ENCODE measurements at regions not wholly inside any gene's neighbourhood (a gene's known extent, or its start where the extent isn't known, plus 50 kb on each side); places are given as distances from the start of the nearest gene placed in this dataset.

GRCh38 chr13:22496803-22497508 lies 683.8 kb upstream of the SGCG start:
- no peak overlapping the region for H3K27ac Mint-ChIP-seq
- DNase-seq (ENCODE audit: low spot score in 2 of 2) (no peak), ATAC-seq (no peak)
- peaks cover 0 to 5% of the 10 kb centered on the region in 2 donors for H3K36me3 Mint-ChIP-seq
- H3K9me3 Mint-ChIP-seq = peaks cover 0 to 15% of the 10 kb centered on the region in 2 donors

DNA sequence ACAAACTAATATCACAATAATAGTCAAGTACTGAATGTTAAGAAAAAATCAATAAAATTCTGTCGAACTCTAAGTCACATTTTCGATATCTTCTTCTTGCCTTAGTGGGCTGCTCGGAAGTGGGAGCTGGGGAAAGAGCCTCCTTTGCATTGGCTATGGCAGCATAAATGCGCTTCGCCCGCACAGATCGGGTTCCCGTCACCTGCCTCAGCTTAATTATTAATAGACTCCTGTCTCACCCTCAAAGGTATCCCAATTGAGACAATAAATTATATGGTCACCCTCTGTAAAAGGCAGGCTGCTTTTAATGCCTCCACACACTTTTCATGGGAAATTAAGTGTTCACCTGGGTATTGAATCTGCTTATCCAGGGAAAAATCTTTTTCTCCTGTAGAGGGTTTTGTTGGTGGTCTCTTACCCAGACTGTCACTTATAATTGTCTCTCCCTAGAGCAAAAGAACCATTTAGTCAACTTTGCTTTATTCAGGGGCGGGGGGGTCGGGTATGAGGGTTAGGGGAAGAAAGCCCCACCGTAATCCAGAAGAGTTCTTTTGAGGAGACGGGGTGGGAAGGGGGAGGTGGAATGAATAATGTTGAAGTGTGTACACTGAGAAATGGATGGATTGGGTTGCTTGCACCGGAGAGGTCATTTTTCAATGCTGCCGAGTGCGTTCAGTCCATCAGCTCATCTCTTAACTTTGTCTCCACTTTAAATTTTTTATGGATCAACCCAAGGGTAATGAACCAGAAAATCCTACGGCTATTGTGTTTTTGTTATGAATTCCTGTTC lies 682.6 kb upstream of the SGCG start:
- DNase-seq (ENCODE audit: low spot score in 2 of 2) (no peak), ATAC-seq (no peak)
- peaks cover 0 to 5% of the 10 kb centered on the region in 2 donors for H3K36me3 Mint-ChIP-seq
- peaks cover 0 to 15% of the 10 kb centered on the region in 2 donors for H3K9me3 Mint-ChIP-seq
- H3K27ac Mint-ChIP-seq = no peak overlapping the region

DNA sequence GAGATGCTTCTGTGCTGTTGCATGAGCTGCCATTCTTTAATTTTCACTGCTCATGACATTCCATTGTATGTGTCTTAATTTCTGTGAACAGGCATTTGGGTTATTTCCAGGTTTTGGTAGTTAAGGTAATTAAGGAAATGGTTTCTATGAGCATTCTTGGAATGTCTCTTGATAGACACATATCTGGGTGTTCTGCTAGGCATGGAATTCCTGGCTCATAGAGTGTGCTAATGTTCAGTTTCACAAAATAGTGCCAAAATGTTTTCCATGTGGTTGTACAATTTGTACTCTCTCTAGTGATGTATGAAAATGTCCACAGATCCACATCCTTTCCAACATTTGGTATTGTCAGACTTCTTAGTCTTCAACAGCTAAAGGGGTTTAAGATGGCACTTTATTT lies 680.9 kb upstream of the SGCG start:
- Mint-ChIP-seq H3K36me3 (peaks cover 0 to 5% of the 10 kb centered on the region in 2 donors), H3K27ac (no peak overlapping the region), H3K9me3 (peaks cover 0 to 11% of the 10 kb centered on the region in 2 donors)
- DNase-seq (ENCODE audit: low spot score in 2 of 2) = no peak
- no peak for ATAC-seq

GRCh38 chr13:22505489-22505888 lies 675.3 kb upstream of the SGCG start:
- no peak for ATAC-seq
- no peak for DNase-seq (ENCODE audit: low spot score in 2 of 2)
- H3K9me3 Mint-ChIP-seq = peaks cover 4% of the 10 kb centered on the region in 2 donors
- H3K36me3 Mint-ChIP-seq = no peaks in the 10 kb centered on the region
- no peak overlapping the region for H3K27ac Mint-ChIP-seq

DNA sequence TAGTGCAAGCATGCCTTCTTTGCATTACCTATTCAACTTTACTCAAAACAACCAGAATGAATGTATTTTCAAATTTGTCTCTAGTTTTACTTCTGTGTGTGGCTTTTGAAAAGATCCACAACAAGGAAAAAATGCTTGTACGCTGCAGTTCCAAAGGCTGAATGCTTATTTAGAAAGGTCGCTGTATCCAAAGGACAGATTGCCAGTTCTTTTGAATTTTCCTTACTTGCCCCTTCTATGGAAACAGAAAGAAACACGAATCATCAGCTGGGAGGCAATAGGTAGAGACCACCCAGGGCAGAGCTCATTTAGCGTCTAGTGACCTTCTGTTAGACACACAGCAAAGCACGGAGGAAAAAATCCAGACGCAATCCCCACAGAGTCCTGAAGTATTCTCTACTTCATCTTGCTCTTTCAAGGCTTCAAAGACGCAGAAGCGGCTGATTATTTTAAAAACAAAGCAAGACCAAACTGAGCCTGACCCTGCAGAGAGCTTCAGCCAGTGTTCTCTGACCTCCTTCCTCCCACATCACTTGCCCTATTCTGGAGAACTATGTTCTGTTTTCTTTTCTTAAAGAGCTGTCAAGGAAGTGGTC lies 674.6 kb upstream of the SGCG start:
- ATAC-seq (no peak), DNase-seq (ENCODE audit: low spot score in 2 of 2) (no peak)
- no peak overlapping the region for H3K27ac Mint-ChIP-seq
- H3K36me3 Mint-ChIP-seq = no peaks in the 10 kb centered on the region
- H3K9me3 Mint-ChIP-seq = peaks cover 4% of the 10 kb centered on the region in 2 donors

DNA sequence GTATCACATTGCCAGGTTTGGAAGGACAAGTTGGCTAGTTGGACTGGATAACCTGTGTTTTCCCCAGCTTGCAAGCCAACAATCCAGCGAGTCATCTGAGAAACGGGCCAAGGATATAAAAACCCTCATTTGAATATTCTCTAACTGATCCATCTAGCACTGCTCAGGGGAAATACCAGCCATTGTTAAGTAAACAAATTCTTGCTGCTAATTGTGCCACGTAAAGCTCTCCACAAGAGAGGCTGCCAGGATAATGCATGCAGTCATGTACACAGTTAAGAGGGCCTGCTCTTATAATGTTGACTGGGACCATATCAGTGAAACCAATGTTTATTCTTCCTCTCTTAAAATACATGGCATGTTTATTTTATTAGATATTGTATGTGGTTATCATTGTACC lies 663.2 kb upstream of the SGCG start:
- H3K27ac Mint-ChIP-seq = no peak overlapping the region
- ATAC-seq (no peak), DNase-seq (ENCODE audit: low spot score in 2 of 2) (no peak)
- peaks cover 0 to 10% of the 10 kb centered on the region in 2 donors for H3K36me3 Mint-ChIP-seq
- H3K9me3 Mint-ChIP-seq = peaks cover 0 to 14% of the 10 kb centered on the region in 2 donors

- Mint-ChIP-seq H3K9me3 (peaks cover 0 to 8% of the 10 kb centered on the region in 2 donors), H3K27ac (no peak overlapping the region), H3K36me3 (no peaks in the 10 kb centered on the region)
- DNase-seq (ENCODE audit: low spot score in 2 of 2) (no peak), ATAC-seq (no peak)
Observed at GRCh38 chr13:22536851-22537250, 643.9 kb upstream of the SGCG start.

DNA sequence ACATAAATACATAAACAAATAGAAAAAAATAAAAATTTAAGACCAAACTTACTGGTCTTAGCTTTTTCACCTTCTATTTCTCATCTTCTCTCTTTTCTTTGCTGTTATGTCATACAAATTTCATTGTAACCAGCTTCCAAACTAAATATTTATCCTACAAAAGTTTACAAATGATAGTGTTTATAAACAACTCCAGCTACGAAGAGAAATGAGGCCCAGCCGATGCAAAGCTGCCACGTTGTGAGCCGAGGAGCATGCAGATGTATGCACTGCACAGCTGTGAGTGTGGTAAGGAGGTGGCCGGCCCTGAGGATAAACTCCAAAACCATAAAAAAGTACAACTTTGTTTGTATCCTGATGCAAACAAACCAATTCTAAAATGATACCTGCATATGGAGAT lies 642.4 kb upstream of the SGCG start:
- no peaks in the 10 kb centered on the region for H3K36me3 Mint-ChIP-seq
- no peak overlapping the region for H3K27ac Mint-ChIP-seq
- peaks cover 0 to 3% of the 10 kb centered on the region in 2 donors for H3K9me3 Mint-ChIP-seq
- DNase-seq (ENCODE audit: low spot score in 2 of 2) (no peak), ATAC-seq (no peak)

DNA sequence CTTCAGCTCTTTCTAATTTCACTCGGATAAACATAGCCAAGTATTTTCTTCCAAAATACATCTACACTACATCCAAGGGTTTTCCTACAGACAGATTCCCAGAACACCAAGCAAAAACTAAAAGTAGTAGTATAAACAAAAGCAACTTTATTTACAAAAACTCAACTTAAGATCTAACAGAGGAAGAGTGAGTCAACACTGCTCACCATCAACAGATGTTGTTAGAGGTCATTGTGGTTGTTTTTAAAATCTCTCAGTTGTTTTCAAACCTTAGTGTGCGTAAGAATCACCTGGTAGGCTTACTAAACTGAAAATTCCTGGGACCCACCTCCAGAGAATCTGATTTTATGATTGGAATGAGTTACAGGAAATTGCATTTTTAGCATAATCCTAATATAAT lies 631.7 kb upstream of the SGCG start:
- ATAC-seq = no peak
- DNase-seq (ENCODE audit: low spot score in 2 of 2) = no peak
- Mint-ChIP-seq H3K9me3 (peaks cover 6 to 13% of the 10 kb centered on the region in 2 donors), H3K36me3 (no peaks in the 10 kb centered on the region), H3K27ac (no peak overlapping the region)

DNA sequence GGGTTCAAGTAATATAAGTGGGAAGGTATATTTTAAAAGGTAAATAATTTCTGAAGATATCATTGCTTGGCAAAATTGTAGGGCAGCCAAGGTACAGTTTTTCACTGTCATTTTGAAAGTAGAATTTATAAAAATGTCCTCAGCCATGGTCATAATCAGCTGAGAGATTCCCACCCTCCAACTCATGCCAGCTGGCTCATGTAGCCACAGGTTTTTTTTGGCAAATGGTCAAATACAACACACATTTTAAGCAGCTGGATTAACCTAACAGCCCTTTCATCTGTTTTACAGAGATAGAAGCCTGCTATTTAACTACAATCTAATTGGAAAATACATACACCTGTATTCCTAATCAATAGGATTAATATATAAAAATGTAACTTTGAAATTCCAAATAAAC lies 619.2 kb upstream of the SGCG start:
- DNase-seq (ENCODE audit: low spot score in 2 of 2) (no peak), ATAC-seq (no peak)
- Mint-ChIP-seq H3K9me3 (peaks cover 6 to 10% of the 10 kb centered on the region in 2 donors), H3K27ac (no peak overlapping the region), H3K36me3 (no peaks in the 10 kb centered on the region)

DNA sequence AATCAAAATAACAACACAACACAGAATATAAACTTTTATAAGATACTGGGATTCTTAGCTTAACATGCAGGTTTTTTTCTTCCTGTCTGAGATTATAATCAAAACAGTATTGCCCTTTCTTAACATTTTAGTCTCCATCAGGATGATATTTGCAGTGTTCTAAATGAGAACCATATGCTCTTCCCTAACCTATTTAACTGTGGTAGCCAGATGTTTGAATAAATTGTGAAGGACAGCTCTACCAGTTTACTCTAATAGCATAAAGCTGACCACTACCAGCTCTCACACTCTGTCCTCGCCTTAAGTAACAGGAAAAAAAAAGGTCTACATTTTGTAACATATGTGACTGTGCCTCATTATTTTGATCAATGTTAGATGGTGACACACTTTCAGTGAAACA lies 618.7 kb upstream of the SGCG start:
- H3K36me3 Mint-ChIP-seq = no peaks in the 10 kb centered on the region
- H3K27ac Mint-ChIP-seq = no peak overlapping the region
- no peak for DNase-seq (ENCODE audit: low spot score in 2 of 2)
- no peak for ATAC-seq
- peaks cover 2 to 10% of the 10 kb centered on the region in 2 donors for H3K9me3 Mint-ChIP-seq

GRCh38 chr13:22563272-22563671 lies 617.5 kb upstream of the SGCG start:
- Mint-ChIP-seq H3K36me3 (no peaks in the 10 kb centered on the region), H3K27ac (no peak overlapping the region), H3K9me3 (peaks cover 2 to 9% of the 10 kb centered on the region in 2 donors)
- DNase-seq (ENCODE audit: low spot score in 2 of 2) = no peak
- no peak for ATAC-seq

GRCh38 chr13:22569811-22570210 lies 611.0 kb upstream of the SGCG start:
- DNase-seq (ENCODE audit: low spot score in 2 of 2) = no peak
- Mint-ChIP-seq H3K9me3 (peaks cover 5 to 7% of the 10 kb centered on the region in 2 donors), H3K36me3 (no peaks in the 10 kb centered on the region), H3K27ac (no peak overlapping the region)
- no peak for ATAC-seq

DNA sequence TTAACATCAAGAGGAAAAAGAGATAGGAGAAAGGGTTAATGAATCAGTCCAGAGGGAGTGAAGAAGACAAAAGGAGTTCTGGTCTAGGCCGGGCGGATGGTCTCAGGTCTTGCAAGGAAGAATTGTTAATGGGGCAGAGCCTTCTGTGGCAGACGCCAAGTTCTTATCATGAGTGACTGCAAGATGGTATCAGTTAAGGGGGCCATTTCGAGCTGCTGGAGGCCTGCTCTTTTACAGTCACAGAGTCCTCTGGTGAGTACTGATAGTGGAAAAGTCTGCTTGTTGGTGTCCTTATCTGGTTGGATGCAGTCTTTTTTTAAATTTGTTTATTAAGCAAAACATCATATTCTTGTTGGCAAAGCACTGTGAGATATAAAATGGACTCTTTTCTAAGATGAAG lies 590.9 kb upstream of the SGCG start:
- DNase-seq (ENCODE audit: low spot score in 2 of 2) (no peak), ATAC-seq (no peak)
- peaks cover 0 to 10% of the 10 kb centered on the region in 2 donors for H3K36me3 Mint-ChIP-seq
- no peak overlapping the region for H3K27ac Mint-ChIP-seq
- peaks cover 11 to 18% of the 10 kb centered on the region in 2 donors for H3K9me3 Mint-ChIP-seq

DNA sequence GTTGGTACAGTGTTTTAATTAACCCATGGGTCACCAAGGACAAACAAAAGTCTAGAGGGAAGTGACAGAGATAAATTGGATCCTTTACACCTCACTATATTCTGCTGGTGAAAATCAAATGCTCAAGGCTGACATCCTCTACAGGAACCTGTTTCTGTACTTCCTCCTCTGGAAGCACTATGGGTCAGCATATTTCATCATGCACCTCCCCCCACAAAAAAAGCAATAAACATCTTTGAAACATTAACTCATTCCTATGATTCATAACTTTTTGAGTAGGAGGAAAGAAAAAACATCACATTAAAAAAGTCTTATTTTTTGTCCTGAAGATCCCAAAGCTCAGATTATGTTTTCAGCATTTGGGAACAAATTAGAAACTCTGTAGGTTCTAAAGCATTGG lies 588.3 kb upstream of the SGCG start:
- DNase-seq (ENCODE audit: low spot score in 2 of 2) (no peak), ATAC-seq (no peak)
- Mint-ChIP-seq H3K9me3 (peaks cover 0 to 4% of the 10 kb centered on the region in 2 donors), H3K27ac (no peak overlapping the region), H3K36me3 (no peaks in the 10 kb centered on the region)

DNA sequence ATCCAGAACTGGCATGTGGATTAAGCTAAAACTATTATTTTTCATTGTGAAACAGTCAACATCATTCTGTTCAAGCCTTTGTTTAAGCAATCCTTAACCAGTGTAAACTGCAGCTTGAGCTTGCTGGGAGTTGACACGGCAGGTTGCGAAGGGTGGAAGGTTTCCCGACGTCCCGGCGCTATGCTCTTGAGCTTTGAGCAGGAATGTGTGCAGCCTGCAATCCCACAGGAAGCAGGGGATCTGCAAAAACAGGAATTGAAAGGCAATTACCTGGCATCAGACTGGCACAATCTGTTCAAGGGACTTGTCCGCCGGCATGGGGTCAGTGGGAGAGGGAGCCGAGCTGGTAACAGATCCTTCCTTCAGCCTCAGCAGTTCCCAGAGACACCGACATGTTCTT lies 586.7 kb upstream of the SGCG start:
- no peak overlapping the region for H3K27ac Mint-ChIP-seq
- H3K9me3 Mint-ChIP-seq = no peaks in the 10 kb centered on the region
- no peak for ATAC-seq
- no peak for DNase-seq (ENCODE audit: low spot score in 2 of 2)
- H3K36me3 Mint-ChIP-seq = no peaks in the 10 kb centered on the region

DNA sequence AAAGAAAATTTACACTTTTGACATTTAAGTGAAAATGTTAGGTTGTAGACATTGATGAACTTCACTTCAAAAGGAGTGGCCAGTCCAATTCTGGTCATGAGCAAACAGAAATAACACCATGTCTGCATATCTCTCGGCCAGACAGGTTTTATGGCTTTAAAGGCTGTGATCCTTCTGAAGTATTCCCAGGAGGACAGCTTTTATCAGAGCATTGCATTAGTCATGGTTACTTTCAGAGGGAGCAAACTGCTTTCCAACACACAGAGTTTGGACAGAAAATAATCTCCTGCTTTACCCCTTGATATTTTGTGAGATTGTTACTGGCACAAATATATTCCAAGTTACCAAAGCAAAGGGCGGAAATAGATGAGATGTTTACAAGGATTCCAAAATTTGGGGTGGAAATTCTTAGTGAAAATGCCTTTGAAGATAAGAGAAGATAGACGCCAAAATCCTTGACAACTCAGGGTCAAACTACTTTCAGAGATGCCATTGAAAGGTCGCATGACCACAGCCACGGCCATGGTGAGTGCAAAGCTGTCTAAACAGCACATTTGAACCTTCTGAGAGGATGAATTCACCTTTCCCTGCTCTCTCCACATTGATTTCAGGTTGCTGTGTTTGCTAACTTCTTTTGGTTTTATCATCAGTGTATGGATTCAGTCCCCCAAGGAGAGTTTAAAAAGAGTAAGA lies 584.5 kb upstream of the SGCG start:
- no peak overlapping the region for H3K27ac Mint-ChIP-seq
- H3K9me3 Mint-ChIP-seq = peaks cover 0 to 4% of the 10 kb centered on the region in 2 donors
- ATAC-seq (no peak), DNase-seq (ENCODE audit: low spot score in 2 of 2) (no peak)
- no peaks in the 10 kb centered on the region for H3K36me3 Mint-ChIP-seq
